ENCODE measurements at regions not wholly inside any gene's neighbourhood (a gene's known extent, or its start where the extent isn't known, plus 50 kb on each side); places are given as distances from the start of the nearest gene placed in this dataset.
"Not testable (repeated sequence)": the region's sequence is repeated elsewhere in the genome, so short reads cannot be mapped to it uniquely, and the experiment has no call there.

DNA sequence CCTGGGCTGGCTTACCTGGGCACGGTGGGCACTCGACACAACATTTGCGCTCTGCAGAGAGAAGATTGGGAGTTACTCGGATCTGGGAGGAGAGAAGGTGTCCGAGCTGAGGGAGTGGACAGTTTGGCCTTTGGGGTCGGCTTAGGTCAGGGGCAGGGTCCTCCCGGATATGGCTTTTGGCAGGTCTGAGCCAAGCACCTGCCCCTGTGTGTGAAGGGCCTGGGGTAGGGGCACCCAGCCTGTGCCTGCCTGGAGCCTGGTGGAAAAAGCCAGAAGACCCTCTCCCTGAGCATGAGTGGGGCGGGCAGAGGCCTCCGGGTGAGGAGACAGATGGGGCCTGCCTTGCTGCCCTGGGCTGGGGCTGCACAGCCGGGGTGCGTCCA, 117.7 kb downstream of the TMEM121 start:
- H3K9me3 ChIP-seq (ENCODE audit: control insufficient read depth, low read length); H3K4me1 ChIP-seq (ENCODE audit: control insufficient read depth, insufficient read depth, low read length); H3K4me3 ChIP-seq (ENCODE audit: low read length); H3K27me3 ChIP-seq (replicated peaks; ENCODE audit: control insufficient read depth, insufficient read depth, low read length); H3K9ac ChIP-seq (ENCODE audit: low read length); H3K36me3 ChIP-seq (ENCODE audit: control insufficient read depth, insufficient read depth, low read length, severe bottlenecking); DNase-seq (ENCODE audit: low read depth): not testable (repeated sequence)

DNA sequence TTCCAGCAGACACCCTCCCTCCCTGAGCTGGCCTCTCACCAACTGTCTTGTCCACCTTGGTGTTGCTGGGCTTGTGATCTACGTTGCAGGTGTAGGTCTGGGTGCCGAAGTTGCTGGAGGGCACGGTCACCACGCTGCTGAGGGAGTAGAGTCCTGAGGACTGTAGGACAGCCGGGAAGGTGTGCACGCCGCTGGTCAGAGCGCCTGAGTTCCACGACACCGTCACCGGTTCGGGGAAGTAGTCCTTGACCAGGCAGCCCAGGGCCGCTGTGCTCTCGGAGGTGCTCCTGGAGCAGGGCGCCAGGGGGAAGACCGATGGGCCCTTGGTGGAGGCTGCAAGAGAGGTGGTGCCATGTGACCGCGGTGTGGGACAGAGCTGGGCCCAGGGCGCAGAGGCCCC, 118.1 kb downstream of the TMEM121 start:
- not testable (repeated sequence) for DNase-seq (ENCODE audit: low read depth)

DNA sequence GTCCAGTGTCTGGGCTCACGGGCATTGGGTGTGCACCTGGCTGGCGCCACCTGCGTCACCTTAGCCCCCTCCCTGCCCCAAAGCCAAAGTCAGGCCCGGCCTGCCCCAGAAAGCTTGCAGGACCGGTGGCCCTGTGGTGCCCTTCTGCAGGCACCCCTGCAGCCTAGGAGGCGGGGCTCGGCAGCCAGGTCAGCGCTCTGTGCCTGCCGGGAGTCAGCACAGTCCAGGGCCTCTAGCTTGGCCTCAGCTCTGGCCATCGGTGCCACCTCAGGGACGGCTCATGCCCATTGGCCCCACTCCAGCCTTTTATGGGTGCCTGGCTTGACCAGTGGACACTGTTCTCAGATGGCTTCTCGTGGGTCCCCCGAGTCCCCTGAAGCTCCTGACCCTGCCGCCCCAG, 118.5 kb downstream of the TMEM121 start:
- DNase-seq (ENCODE audit: low read depth); H3K9me3 ChIP-seq (ENCODE audit: control insufficient read depth, low read length); H3K4me1 ChIP-seq (ENCODE audit: control insufficient read depth, insufficient read depth, low read length); H3K4me3 ChIP-seq (ENCODE audit: low read length); H3K9ac ChIP-seq (ENCODE audit: low read length); H3K27me3 ChIP-seq (replicated peaks; ENCODE audit: control insufficient read depth, insufficient read depth, low read length); H3K36me3 ChIP-seq (ENCODE audit: control insufficient read depth, insufficient read depth, low read length, severe bottlenecking): not testable (repeated sequence)

More for the DNA sequence above, 118.1 kb downstream of the TMEM121 start:
- H3K27me3 ChIP-seq (replicated peaks; ENCODE audit: control insufficient read depth, insufficient read depth, low read length); H3K36me3 ChIP-seq (ENCODE audit: control insufficient read depth, insufficient read depth, low read length, severe bottlenecking); H3K4me3 ChIP-seq (ENCODE audit: low read length); H3K4me1 ChIP-seq (ENCODE audit: control insufficient read depth, insufficient read depth, low read length); H3K9me3 ChIP-seq (ENCODE audit: control insufficient read depth, low read length); H3K9ac ChIP-seq (ENCODE audit: low read length): not testable (repeated sequence)

DNA sequence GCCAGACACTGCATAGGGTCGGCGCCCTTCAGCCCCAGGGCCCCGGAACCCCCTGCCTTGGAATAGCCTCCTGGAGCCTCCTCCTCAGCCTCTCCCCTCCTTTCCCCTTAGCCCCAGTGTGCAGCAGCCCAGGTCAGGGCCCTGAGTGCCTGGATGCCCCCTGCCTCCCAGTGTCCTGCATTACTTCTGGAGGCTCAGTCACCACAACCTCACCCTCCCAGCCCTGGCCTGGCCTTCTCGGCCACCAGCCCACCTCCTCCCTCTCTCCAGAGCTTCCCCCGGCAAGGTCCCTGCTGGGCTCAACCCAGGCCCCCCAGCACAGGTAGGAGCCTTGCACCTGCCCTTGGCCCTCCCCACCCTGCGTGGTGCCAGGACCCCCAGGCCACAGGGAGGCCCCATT, 119.0 kb downstream of the TMEM121 start:
- not testable (repeated sequence) for H3K9ac ChIP-seq (ENCODE audit: low read length); H3K4me1 ChIP-seq (ENCODE audit: control insufficient read depth, insufficient read depth, low read length); H3K27me3 ChIP-seq (replicated peaks; ENCODE audit: control insufficient read depth, insufficient read depth, low read length); H3K4me3 ChIP-seq (ENCODE audit: low read length); DNase-seq (ENCODE audit: low read depth); H3K9me3 ChIP-seq (ENCODE audit: control insufficient read depth, low read length); H3K36me3 ChIP-seq (ENCODE audit: control insufficient read depth, insufficient read depth, low read length, severe bottlenecking)

DNA sequence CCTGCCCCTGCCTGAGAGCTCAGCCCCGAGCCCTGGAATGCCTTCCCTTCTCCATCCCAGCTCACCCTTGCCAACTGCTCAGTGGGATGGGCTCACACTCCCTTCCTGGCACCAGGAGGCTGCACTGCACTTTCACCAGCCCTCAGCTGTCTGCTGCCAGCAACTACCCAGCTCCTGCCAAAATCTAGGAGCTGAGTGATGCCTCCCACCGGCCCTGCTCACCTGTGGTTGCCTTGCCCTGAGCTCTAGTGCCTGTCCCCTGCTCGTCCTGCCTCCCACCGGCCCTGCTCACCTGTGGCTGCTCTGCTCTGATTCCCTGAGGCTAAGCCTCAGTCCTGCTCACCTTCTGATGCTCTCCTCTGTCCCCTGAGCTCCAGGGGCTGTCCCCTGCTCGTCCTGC, 119.8 kb downstream of the TMEM121 start:
- Histone ChIP-seq H3K27me3 (replicated peaks; ENCODE audit: control insufficient read depth, insufficient read depth, low read length) (no peaks in the 10 kb centered on the region), H3K9ac (ENCODE audit: low read length) (no peak overlapping the region), H3K36me3 (ENCODE audit: control insufficient read depth, insufficient read depth, low read length, severe bottlenecking) (no peaks in the 10 kb centered on the region), H3K4me3 (ENCODE audit: low read length) (no peak overlapping the region), H3K4me1 (ENCODE audit: control insufficient read depth, insufficient read depth, low read length) (no peaks in the 10 kb centered on the region), H3K9me3 (ENCODE audit: control insufficient read depth, low read length) (no peaks in the 10 kb centered on the region)
- no peak for DNase-seq (ENCODE audit: low read depth)

- H3K36me3 ChIP-seq (ENCODE audit: control insufficient read depth, insufficient read depth, low read length, severe bottlenecking) = not testable (repeated sequence)
These were observed 120.4 kb downstream of the TMEM121 start for GRCh38 chr14:105646711-105647281.

GRCh38 chr14:105647426-105647783, 121.0 kb downstream of the TMEM121 start:
- H3K9ac ChIP-seq (ENCODE audit: low read length); H3K4me1 ChIP-seq (ENCODE audit: control insufficient read depth, insufficient read depth, low read length); DNase-seq (ENCODE audit: low read depth); H3K4me3 ChIP-seq (ENCODE audit: low read length); H3K27me3 ChIP-seq (replicated peaks; ENCODE audit: control insufficient read depth, insufficient read depth, low read length); H3K9me3 ChIP-seq (ENCODE audit: control insufficient read depth, low read length); H3K36me3 ChIP-seq (ENCODE audit: control insufficient read depth, insufficient read depth, low read length, severe bottlenecking): not testable (repeated sequence)

More at GRCh38 chr14:105646711-105647281, 120.4 kb downstream of the TMEM121 start:
- not testable (repeated sequence) for H3K9me3 ChIP-seq (ENCODE audit: control insufficient read depth, low read length); H3K4me1 ChIP-seq (ENCODE audit: control insufficient read depth, insufficient read depth, low read length); H3K4me3 ChIP-seq (ENCODE audit: low read length); H3K9ac ChIP-seq (ENCODE audit: low read length); DNase-seq (ENCODE audit: low read depth); H3K27me3 ChIP-seq (replicated peaks; ENCODE audit: control insufficient read depth, insufficient read depth, low read length)

DNA sequence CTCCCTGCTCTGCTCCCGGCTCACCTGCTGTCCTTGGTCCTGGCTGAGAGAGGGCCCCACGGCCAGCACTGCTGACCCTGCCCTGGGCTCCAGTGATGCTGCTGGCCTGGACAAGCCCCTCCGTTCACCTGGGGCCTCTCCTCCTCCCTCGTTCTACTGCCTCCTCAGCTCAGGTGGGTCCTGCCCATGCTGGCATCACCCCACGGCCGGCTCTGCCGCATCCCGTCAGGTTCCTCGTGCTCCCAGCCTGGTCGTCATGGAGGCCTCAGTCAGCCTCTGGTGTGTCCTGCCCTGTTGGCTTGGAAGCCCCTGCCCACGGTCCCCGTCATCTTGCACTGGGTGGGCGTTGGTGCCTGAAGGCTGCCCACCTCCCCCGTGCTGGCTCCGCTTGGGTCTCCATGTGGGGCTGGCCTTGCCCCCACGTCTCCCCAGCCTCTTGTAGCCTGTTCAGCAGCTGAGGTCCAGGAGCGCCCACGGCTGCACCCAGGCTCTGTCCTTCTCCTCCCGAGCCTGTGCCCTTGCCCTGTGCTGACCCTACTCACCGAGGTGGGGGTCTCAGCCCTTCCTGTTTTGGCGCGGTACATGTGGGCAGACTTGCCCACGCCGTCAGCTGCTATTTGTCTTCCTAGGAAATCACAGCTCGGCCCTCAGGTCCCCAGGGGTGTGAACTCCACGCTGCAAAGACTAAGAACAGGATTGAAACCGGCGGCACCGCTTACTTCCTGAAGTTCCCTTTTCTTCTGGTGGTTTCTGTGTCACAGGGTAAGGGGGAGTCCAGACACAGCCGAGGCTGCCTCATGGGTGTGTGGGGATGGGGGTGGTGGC, 121.6 kb downstream of the TMEM121 start:
- no peaks in the 10 kb centered on the region for H3K9me3 ChIP-seq (ENCODE audit: control insufficient read depth, low read length)
- H3K9ac ChIP-seq (ENCODE audit: low read length) = no peak overlapping the region
- no peaks in the 10 kb centered on the region for H3K27me3 ChIP-seq (replicated peaks; ENCODE audit: control insufficient read depth, insufficient read depth, low read length)
- H3K4me1 ChIP-seq (ENCODE audit: control insufficient read depth, insufficient read depth, low read length) = no peaks in the 10 kb centered on the region
- no peaks in the 10 kb centered on the region for H3K36me3 ChIP-seq (ENCODE audit: control insufficient read depth, insufficient read depth, low read length, severe bottlenecking)
- DNase-seq (ENCODE audit: low read depth) = no peak
- no peak overlapping the region for H3K4me3 ChIP-seq (ENCODE audit: low read length)

DNA sequence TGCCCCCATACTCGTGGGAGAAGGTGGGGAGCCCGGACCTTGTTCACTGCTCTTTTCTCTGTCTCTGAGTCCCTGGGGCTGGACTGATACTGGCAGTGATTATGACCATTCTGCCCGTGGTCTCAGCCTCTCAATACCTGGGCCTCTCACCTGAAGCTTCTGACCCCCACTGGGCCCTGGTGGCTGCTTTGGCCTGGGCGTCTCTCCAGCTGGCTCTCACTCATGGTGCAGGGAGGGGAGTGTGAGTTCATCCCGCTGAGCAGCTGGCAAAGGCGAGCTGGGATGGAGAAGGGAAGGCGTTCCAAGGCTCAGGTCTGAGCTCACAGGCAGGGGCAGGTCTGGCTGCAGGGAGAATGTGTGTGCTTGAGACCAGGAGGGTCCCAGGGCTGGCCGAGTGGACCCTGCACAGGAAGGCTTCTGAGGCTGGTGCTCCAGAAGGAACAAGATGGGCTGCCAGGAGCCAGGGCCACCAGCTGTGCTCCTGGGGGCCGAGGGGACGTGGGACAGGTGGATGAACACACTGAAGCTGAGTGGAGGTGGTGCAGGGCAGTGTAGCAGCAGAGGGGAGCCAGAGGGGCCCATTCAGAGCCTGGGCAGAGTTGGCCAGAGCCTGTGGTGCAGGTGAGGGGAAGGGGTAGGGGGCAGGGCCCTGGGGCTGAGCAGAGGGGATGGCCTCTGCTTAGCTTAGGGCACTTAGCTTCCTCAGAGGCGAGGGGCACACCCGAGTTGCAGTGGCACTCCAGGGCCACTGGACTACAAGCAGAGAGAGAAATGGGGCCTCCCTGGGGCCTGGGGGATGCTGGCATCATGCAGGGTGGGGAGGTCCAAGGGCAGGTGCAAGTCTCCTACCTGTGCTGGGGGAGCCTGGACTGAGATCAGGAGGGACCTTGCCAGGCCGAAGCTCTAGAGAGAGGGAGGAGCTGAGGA, 122.5 kb downstream of the TMEM121 start:
- not testable (repeated sequence) for DNase-seq (ENCODE audit: low read depth); H3K4me3 ChIP-seq (ENCODE audit: low read length); H3K36me3 ChIP-seq (ENCODE audit: control insufficient read depth, insufficient read depth, low read length, severe bottlenecking); H3K9ac ChIP-seq (ENCODE audit: low read length); H3K4me1 ChIP-seq (ENCODE audit: control insufficient read depth, insufficient read depth, low read length); H3K9me3 ChIP-seq (ENCODE audit: control insufficient read depth, low read length); H3K27me3 ChIP-seq (replicated peaks; ENCODE audit: control insufficient read depth, insufficient read depth, low read length)

- not testable (repeated sequence) for H3K27me3 ChIP-seq (replicated peaks; ENCODE audit: control insufficient read depth, insufficient read depth, low read length); H3K4me1 ChIP-seq (ENCODE audit: control insufficient read depth, insufficient read depth, low read length); H3K9ac ChIP-seq (ENCODE audit: low read length)
These were observed 125.9 kb downstream of the TMEM121 start for GRCh38 chr14:105652317-105652716.

DNA sequence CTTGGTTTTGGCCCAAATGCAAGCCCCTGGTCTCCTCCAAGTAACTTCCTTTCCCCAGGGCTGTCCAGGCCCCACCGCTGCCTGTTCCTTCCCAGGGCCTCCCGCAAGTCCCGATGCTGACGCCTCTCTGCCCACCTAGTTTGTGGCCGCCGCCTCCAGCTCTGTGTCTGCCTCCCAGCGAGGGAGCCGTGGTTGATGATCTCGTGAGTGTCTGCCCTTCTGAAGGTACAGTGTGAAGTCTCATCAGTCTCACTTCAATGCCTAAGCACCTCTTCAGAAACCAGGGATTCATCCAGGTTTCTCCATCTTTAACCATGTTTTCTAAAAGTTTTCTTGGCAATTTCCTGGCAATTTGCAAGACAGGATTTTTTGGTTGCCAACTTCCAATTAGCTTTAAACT, 127.5 kb downstream of the TMEM121 start:
- H3K4me1 ChIP-seq (ENCODE audit: control insufficient read depth, insufficient read depth, low read length); H3K36me3 ChIP-seq (ENCODE audit: control insufficient read depth, insufficient read depth, low read length, severe bottlenecking); H3K4me3 ChIP-seq (ENCODE audit: low read length); H3K27me3 ChIP-seq (replicated peaks; ENCODE audit: control insufficient read depth, insufficient read depth, low read length); DNase-seq (ENCODE audit: low read depth); H3K9ac ChIP-seq (ENCODE audit: low read length): not testable (repeated sequence)
- peaks cover 11% of the 10 kb centered on the region for H3K9me3 ChIP-seq (ENCODE audit: control insufficient read depth, low read length)

More at GRCh38 chr14:105652317-105652716, 125.9 kb downstream of the TMEM121 start:
- H3K36me3 ChIP-seq (ENCODE audit: control insufficient read depth, insufficient read depth, low read length, severe bottlenecking); H3K9me3 ChIP-seq (ENCODE audit: control insufficient read depth, low read length); H3K4me3 ChIP-seq (ENCODE audit: low read length); DNase-seq (ENCODE audit: low read depth): not testable (repeated sequence)
